Sigmoid colon (tissue), 4 donors: ENCODE measurements at regions not wholly inside any gene's neighbourhood (a gene's known extent, or its start where the extent isn't known, plus 50 kb on each side); places are given as distances from the start of the nearest gene placed in this dataset.

Source experiments
- CTCF ChIP-seq, 4 experiments: fragments of 450-650 bp in 3 of 4; fragments of 200-600 bp in 1 of 4; IDR thresholded peaks; one replicate each; pipeline ENCODE4 v1.5.1; 2016 to 2019; ENCODE audit warnings: antibody characterized with exemption in 4 of 4, mild to moderate bottlenecking in 3 of 4, moderate library complexity in 2 of 4
- POLR2A ChIP-seq, 2 donors: fragments of 450-650 bp; IDR thresholded peaks; one replicate each; pipeline ENCODE4 v1.6.1; 2016; ENCODE audit warnings: antibody characterized with exemption in 2 of 2, mild to moderate bottlenecking in 2 of 2, moderate library complexity in 2 of 2
- POLR2AphosphoS5 ChIP-seq, 4 donors: sonication (generic); formaldehyde crosslinking; IDR thresholded peaks; one replicate each; pipeline ENCODE4 v1.6.1; 2017; ENCODE audit warnings: antibody characterized with exemption in 4 of 4

DNA sequence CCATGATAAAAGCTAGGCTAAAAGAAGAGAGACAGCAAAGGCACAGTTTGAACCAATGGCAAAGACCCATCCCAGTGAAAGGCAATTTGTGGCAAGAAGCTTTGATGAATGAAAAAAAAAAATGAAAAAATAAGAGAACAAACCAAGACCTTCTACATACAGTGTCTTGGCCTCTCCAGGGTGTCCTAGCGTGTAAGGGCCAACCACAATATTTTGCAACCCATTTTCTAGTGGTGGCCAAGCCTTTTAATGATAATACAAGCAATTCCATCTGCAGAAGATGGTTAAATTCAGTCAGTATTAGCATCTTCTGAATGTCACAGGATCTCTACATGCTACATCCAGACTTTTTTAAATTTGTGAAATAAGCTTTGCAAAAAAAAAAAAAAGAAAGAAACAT lies 270.4 kb downstream of the LRATD1 start:
- TF ChIP-seq POLR2AphosphoS5 (IDR thresholded peaks at IDR 0.05) (no peak), CTCF (IDR thresholded peaks at IDR 0.05) (no peak), POLR2A (IDR thresholded peaks at IDR 0.05) (no peak)
